ENCODE measurements at regions not wholly inside any gene's neighbourhood (a gene's known extent, or its start where the extent isn't known, plus 50 kb on each side); places are given as distances from the start of the nearest gene placed in this dataset.

- TF ChIP-seq HMGXB3 (CRISPR knock-in tag; IDR thresholded peaks at IDR 0.05; ENCODE audit: borderline replicate concordance) (no peak), FOSL1 (CRISPR knock-in tag; IDR thresholded peaks at IDR 0.05; ENCODE audit: borderline replicate concordance) (no peak), ELK4 (CRISPR knock-in tag; IDR thresholded peaks at IDR 0.05; ENCODE audit: borderline replicate concordance) (no peak), KIAA2018 (CRISPR knock-in tag; IDR thresholded peaks at IDR 0.05; ENCODE audit: borderline replicate concordance) (no peak)
Observed at GRCh38 chr11:92859156-92859690, 110.2 kb upstream of the MTNR1B start (continued).
